Heart left ventricle (tissue), 13 donors: ENCODE measurements at regions not wholly inside any gene's neighbourhood (a gene's known extent, or its start where the extent isn't known, plus 50 kb on each side); places are given as distances from the start of the nearest gene placed in this dataset.

Experiments
- POLR2A ChIP-seq, 2 donors: fragments of 450-650 bp; IDR thresholded peaks; one replicate each; pipeline ENCODE4 v1.6.1; 2017; ENCODE audit warnings: antibody characterized with exemption in 2 of 2, mild to moderate bottlenecking in 2 of 2, moderate library complexity in 2 of 2
- TF ChIP-seq, protein P1 (sequence below), 12 donors: fragments of 200-600 bp; sonication (generic) in 4 of 12; IDR thresholded peaks; one replicate each; pipeline versions ENCODE4 v1.5.0 to v1.8.0; 2018 to 2022; ENCODE audit warnings: antibody characterized with exemption in 12 of 12, mild to moderate bottlenecking in 5 of 12
- donor health status: ischemic (EF 13 %, LVEDD 7.1; RV severe dilation, severe dysfunction).
- donor health status: DM: no; HTN: yes; CAD: no.
- donor health status: DM: no; HTN: no; CAD: no.
- donor health status: ischemic (EF 25% LVEDD 6.9; RV normal size, moderate dysfunction).
- donor health status: ischemic (EF 25% LVEDD 5.7; RV mildly dilated, moderate dysfunction).
- donor health status: ischemic (EF 35%, LVEDD 5.7; RV mildly dilated, moderate dysfunction).
- donor health status: nonischemic (EF 11% LVEDD 7.7; RV severe dilation, severe dysfunction).
- donor health status: DM: yes; HTN: yes; CAD: no.
- donor health status: PGD.
- donor health status: ischemic (EF 29% LVEDD 5.4; RV normal size, mild dysfunction).
- donor health status: nonischemic (EF 23%, LVEDD 6.1; RV moderate dilation, normal function).

DNA sequence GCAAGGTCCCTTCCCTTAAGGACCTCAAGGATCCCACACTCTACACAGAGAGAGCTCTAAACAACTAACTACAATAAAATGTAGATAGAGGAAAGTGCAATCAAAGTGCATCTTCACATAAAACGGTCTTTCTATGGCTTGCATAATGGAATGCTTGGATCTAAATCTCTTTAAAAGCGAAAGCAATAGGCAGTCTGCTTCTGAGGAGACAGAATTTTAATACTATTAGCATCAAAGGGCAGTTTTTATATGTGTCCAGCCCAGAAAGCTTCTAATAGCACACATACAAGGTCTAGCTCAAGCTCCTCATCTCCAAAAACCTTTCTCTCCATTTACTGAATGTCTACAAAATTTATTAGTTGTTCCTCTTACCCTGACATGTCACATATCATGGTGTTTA is 101.5 kb upstream of the C1GALT1 start:
- no peak for TF ChIP-seq POLR2A (IDR thresholded peaks at IDR 0.05)
- TF ChIP-seq, protein P1, sequence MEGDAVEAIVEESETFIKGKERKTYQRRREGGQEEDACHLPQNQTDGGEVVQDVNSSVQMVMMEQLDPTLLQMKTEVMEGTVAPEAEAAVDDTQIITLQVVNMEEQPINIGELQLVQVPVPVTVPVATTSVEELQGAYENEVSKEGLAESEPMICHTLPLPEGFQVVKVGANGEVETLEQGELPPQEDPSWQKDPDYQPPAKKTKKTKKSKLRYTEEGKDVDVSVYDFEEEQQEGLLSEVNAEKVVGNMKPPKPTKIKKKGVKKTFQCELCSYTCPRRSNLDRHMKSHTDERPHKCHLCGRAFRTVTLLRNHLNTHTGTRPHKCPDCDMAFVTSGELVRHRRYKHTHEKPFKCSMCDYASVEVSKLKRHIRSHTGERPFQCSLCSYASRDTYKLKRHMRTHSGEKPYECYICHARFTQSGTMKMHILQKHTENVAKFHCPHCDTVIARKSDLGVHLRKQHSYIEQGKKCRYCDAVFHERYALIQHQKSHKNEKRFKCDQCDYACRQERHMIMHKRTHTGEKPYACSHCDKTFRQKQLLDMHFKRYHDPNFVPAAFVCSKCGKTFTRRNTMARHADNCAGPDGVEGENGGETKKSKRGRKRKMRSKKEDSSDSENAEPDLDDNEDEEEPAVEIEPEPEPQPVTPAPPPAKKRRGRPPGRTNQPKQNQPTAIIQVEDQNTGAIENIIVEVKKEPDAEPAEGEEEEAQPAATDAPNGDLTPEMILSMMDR (IDR thresholded peaks at IDR 0.05) = no peak
